Inflammatory macrophage treated with lipopolysaccharide for 4 hours (primary cell): ENCODE measurements at regions not wholly inside any gene's neighbourhood (a gene's known extent, or its start where the extent isn't known, plus 50 kb on each side); places are given as distances from the start of the nearest gene placed in this dataset.
"Not testable (repeated sequence)": the region's sequence is repeated elsewhere in the genome, so short reads cannot be mapped to it uniquely, and the experiment has no call there.

Experiments
- DNase-seq: peaks from one replicate; pipeline ENCODE4 v3.0.0-alpha.2; 2020

- DNase-seq: peak; percentile 30
Observed at GRCh38 chr10:128178302-128178958, 52.2 kb upstream of the MKI67 start.

GRCh38 chr10:128180843-128181242 lies 54.6 kb upstream of the MKI67 start:
- no peak for DNase-seq

GRCh38 chr10:128185627-128186026 lies 59.4 kb upstream of the MKI67 start:
- DNase-seq: no peak

DNA sequence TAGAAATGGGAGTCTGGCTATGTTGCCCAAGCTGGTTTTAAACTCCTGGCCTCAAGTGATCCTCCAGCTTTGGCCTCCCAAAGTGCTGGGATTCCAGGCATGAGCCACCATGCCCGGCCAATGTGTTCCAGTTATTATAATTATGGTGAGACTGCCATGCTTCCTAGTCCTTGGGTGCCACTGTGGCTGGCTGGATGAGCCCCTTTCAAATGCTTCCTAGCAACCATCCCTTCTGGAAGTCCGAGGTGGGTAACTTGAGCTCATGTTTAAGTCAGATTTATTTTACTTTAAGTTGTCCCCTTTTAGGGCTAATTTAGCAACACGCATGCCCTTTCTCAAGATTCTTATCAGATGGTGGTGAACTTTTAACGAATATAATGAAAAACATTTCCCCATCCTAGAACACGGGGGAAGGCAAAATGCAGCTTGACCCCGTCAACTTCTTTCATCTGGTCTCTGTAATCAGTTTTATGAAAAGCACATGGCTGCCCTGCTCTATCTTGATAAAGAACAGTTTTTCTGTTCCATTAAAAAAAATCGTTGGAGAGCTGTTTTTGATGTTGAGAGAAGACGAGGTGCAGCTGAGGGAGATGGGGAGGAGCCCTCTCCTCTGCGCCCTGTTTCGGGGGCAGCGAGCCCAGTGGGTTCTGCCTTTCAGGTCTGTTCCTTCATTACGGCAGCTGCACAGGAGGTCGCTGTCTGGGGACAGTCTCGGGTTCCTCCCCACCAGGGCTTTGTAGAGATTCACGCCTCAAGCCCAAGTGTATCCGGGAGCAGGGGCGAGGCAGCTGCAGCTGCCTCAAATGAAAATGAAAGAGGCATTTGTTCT lies 61.0 kb upstream of the MKI67 start:
- DNase-seq: no peak

GRCh38 chr10:128187788-128188185 lies 61.6 kb upstream of the MKI67 start:
- DNase-seq: no peak

- DNase-seq: no peak
Observed at GRCh38 chr10:128189176-128189575, 63.0 kb upstream of the MKI67 start.

DNA sequence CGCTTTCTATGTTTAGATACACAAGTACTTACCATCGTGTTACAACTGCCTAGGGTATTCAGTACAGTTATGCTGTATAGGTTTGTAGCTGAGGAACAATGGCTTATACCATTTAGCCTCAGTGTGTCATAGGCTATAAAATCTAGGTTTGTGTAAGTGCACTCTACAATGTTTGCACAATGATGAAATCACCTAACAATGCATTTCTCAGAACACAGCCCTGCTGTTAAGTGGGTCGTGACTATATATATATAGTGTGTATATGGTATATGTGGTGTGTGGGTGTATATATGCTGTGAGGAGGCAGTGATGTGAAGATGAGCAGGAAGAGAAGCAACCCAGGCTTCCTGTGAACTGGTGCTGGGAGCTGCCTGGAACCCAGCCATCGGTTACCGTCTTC lies 65.6 kb upstream of the MKI67 start:
- no peak for DNase-seq

DNA sequence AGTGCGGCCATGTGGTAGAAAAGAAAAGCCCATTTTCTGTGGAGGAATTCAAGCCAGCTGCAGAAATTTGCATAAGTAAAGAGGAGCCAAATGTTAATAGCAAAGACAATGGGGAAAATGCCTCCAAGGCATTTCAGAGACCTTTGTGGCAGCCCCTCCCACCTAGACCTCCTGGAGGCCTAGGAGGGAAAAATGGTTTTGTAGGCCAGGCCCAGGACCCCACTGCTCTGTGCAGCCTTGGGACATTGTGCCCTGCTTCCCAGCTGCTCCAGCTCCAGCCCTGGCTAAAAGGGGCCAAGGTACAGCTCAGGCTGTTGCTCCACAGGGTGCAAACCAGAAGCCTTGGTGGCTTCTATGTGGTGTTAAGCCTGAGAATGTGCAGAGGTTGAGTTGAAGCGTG lies 75.6 kb upstream of the MKI67 start:
- not testable (repeated sequence) for DNase-seq

DNA sequence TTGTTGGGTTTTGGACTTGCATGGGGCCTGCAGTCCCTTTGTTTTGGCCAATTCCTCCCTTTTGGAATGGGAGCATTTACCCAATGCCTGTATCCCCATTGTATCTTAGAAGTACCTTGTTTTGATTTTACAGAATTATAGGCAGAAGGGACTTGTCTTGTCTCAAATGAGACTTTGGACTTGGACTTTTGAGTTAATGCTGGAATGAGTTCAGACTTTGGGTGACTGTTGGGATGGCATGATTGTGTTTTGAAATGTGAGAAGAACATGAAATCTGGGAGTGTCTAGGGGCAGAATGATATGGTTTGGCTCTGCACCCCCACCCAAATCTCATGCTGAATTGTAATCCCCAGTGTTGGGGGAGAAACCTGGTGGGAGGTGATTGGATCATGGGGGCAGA lies 76.8 kb upstream of the MKI67 start:
- DNase-seq: no peak

- not testable (repeated sequence) for DNase-seq
Observed at GRCh38 chr10:128205591-128205990, 79.4 kb upstream of the MKI67 start.

- DNase-seq: no peak
Observed at GRCh38 chr10:128206676-128207075, 80.5 kb upstream of the MKI67 start.

GRCh38 chr10:128209862-128210214 lies 83.6 kb upstream of the MKI67 start:
- no peak for DNase-seq

DNA sequence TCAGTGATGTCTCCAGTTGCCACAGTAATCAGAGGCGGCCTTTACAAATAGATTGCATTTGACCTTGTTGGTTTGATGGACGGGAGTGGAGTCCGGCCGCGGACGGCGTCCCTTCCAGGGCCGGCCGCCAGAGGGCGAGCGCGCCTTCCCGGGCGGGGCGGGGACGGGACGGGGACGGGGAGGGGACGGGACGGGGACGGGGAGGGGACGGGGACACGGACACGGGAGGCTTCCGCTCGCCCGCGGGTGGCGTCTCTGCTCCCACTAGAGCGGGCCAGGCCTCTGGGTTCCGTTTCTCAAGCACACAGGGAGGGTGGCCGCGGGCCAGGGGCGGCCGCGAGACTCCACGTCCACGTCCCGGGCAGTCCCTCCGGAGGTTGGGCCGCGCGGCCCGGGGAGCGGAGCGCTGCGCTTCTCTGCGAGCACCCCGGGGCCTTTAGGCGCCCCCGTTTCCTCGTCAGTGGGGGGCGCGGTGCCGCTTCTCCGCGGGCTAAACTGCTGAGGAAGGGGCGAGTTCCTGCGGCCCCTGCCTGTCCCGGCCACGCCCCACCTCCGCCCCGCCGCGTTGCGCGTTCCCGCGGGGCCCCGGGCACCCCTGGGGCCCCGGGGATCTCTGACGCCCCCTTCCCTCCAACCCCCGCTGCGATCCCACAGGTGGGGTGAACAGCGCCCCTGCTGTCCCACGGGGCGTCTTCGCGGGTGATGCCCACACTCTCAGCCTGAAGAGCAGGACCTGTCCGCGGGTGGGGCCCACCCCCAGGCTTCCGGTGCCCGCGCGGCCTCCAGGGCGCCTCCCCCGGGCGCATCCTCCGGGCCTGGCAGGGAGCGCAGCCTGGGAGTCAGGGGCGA lies 84.2 kb upstream of the MKI67 start:
- DNase-seq: peak; percentile 65

GRCh38 chr10:128211064-128211504 lies 84.9 kb upstream of the MKI67 start:
- DNase-seq: no peak

DNA sequence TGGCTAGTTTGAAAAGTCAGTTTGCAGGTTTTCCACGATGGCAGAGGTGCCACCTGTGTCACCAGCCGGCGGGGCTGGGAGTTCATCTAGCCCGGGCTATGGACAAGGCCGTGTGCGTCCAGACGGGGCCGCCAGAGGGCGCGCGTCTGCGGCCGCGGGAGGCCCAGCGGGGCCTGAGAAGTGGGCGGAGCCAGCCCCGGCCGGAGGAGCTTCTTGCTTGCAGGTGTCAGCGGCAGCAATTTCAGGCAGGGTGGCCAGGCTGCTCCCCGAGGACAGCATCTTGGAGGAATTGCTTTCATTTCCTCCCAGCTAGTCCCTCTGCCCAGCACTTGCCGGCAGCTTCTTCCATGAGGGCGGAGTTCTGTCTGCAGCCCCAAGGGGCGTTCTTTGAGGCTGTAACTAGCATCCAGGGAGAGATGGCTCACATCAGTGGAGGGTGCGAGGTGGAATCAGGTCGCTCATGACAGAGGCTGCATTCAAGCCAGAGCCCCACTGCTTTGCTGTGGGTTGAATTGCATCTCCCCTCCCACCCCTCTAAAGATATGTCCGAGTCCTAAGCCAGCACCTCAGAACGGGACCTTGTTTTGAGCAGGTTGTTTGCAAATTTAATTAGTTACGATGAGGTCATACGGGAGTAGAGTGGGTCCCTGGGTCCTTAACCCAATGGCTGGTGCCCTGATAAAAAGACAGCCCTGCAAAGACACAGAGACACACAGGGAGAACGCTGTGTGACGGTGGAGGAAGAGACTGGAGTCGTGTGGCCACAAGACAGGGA lies 85.9 kb upstream of the MKI67 start:
- peak; percentile 84 for DNase-seq

GRCh38 chr10:128213156-128213555 lies 86.9 kb upstream of the MKI67 start:
- no peak for DNase-seq

DNA sequence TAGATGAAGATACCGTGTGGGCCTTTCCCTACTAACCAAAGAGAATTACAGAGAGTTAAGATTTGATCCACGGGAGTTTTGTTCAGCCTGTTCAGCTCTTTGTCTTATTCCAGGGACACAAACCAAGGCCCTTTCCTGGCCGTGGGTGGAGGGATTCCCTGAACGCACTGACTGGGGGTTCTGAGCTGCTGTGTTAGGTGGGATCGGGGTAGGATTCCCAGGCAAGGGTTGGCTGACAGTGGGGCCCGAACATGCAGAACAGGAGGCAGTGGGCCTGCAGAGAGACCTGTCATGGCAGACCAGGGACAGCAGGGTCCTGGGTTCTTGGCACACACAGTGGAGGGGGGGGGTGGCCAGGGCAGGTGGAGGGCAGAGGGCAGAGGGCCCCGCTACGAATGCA lies 89.5 kb upstream of the MKI67 start:
- no peak for DNase-seq

DNA sequence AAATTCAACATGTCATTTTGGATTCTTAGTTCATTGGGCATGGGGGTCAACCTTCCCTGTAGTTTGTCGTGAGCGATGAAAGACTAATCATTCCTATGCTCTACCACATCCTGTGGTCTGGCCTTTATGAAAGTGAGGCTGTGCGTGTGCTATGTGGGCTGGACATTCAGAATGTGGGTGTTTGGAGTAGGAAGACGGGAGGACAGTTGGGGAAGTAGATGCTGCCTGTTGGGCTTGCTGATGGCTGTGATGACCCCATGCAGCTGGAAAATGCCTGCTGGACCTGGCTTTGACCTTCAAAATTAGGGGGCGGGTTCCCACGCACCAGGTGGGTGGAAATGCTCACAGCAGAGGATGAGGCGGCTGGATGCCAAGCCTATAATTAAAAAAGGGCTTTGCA lies 90.9 kb upstream of the MKI67 start:
- DNase-seq: peak; percentile 4

DNA sequence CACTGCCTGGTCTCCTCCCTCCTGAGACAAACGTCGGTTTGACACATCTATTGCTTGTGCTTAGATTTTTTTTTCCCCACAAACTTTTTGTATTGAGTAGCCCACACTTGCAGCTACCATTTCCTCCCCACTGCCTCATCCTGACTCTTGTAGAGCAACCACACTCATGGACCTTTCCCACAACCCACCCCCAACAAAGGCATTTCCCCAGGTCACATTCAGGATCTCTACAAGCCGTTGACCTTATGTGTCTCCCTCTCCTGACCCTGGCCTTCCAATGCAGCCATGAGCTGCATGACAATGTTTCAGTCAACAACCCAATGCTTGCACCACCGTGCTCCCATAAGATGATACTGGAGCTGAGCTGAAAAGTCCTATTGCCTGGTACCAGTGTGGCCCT lies 91.9 kb upstream of the MKI67 start:
- no peak for DNase-seq

DNA sequence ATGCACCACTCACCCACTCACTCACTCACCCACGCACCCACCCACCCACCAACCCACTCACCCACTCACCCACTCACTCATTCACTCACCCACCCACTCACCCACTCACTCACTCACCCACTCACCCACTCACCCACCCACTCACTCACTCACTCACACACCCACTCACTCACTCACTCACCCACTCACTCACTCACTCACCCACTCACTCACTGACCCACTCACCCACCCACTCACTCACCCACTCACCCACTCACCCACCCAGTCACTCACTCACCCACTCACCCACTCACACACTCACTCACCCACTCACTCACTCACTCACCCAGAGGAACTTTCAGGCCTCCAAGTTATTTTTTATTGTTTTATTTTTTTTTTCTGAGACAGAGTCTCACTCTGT lies 93.1 kb upstream of the MKI67 start:
- no peak for DNase-seq

DNA sequence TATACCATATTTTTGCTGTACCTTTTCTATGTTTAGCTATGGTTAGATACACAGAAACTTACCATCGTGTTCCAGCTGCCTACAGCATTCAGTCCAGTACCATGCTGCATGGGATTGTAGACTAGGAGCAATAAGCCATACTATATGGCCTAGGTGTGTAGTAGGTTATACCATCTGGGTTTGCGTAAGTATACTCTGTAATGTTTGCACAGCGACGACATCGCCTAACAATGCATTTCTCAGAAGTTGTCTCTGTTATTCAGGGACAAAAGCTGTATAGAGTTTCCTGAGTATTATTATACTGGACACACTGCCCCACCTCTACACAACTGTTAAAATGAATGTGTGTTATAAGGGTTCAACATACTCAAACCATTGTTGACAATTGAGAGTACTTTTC lies 93.8 kb upstream of the MKI67 start:
- no peak for DNase-seq

DNA sequence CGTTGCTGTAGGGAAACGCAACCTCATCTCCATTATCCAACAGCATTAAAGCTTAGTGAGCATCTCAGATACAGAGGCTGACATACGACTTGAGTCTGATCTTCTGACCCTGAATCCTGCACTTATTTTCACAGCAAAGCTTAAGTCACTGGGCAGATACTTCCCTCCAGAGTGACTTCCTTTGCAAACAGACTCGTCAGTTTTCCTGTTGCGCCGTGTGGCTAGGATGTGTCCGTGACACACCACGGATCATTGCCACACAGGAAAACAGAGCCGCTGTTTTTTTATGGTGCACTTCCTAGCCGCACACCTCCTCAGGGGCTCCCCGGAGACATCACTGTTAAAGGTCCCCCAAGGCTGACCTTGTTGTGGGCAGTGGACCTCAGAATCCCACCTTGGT lies 94.9 kb upstream of the MKI67 start:
- peak; percentile 28 for DNase-seq

DNA sequence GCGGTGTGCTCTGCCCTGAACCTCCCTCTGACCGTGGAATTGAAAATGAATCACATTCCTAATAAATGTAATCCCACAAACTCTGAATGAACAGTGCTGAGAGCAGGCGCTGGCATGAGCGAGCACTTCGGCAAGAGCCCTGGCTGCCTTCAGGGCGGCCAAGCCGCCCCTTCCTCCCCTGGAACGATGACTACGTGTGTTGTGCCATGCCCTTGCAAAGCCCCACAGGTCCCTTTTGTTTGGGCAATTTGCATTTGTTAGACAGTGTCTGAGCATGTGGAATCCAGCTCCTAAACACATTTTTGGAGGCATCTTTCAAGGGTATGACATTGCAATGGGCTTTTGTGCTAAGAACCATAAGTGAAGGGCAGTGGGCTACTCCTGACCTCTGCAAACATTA lies 95.6 kb upstream of the MKI67 start:
- DNase-seq: no peak
